Liver (tissue), 8 donors: ENCODE measurements at regions not wholly inside any gene's neighbourhood (a gene's known extent, or its start where the extent isn't known, plus 50 kb on each side); places are given as distances from the start of the nearest gene placed in this dataset.

Source experiments
- DNase-seq: peaks from one replicate; pipeline ENCODE4 v3.0.0-alpha.2; 2017; ENCODE audit warnings: low spot score
- H3K27ac ChIP-seq, 2 donors: one replicate each; pipeline ENCODE4 v1.7.0; 2013; ENCODE audit warnings: inconsistent platforms in 2 of 2, low read length in 2 of 2, control low read depth in 1 of 2, low read depth in 1 of 2, mild to moderate bottlenecking in 1 of 2
- H3K27me3 ChIP-seq, 4 donors: one replicate each; pipeline versions ENCODE4 v1.6.1 to v1.7.0; 2013; ENCODE audit warnings: low read length in 3 of 4, inconsistent platforms in 1 of 4, mild to moderate bottlenecking in 1 of 4, moderate library complexity in 1 of 4; ENCODE audit not compliant: control insufficient read depth in 4 of 4, insufficient read depth in 4 of 4
- H3K36me3 ChIP-seq, 4 donors: one replicate each; pipeline versions ENCODE4 v1.6.1 to v1.7.0; 2013; ENCODE audit warnings: low read length in 3 of 4, mild to moderate bottlenecking in 3 of 4, low read depth in 1 of 4, moderate library complexity in 1 of 4; ENCODE audit not compliant: control insufficient read depth in 4 of 4, insufficient read depth in 3 of 4
- H3K4me1 ChIP-seq, 4 donors: one replicate each; pipeline versions ENCODE4 v1.6.1 to v1.7.0; 2013; ENCODE audit warnings: low read length in 3 of 4, mild to moderate bottlenecking in 3 of 4, moderate library complexity in 1 of 4; ENCODE audit not compliant: control insufficient read depth in 4 of 4, insufficient read depth in 4 of 4
- H3K4me3 ChIP-seq, 3 donors: one replicate each; pipeline versions ENCODE4 v1.6.1 to v1.7.0; 2013; ENCODE audit warnings: low read length in 3 of 3, control low read depth in 1 of 3, low read depth in 1 of 3, mild to moderate bottlenecking in 1 of 3
- H3K9ac ChIP-seq, 2 donors: one replicate each; pipeline ENCODE4 v1.7.0; 2013; ENCODE audit warnings: low read length in 2 of 2, mild to moderate bottlenecking in 2 of 2, moderate library complexity in 2 of 2, control low read depth in 1 of 2, low read depth in 1 of 2
- H3K9me3 ChIP-seq, 4 donors: one replicate each; pipeline versions ENCODE4 v1.6.1 to v1.7.0; 2013; ENCODE audit warnings: low read length in 3 of 4; ENCODE audit not compliant: control insufficient read depth in 4 of 4
- ATF3 ChIP-seq: IDR thresholded peaks from 2 replicates; pipeline ENCODE4 v1.6.1; 2016; ENCODE audit warnings: antibody characterized with exemption
- CTCF ChIP-seq: fragments of 150-350 bp; IDR thresholded peaks from 2 replicates; pipeline ENCODE4 v1.5.1; 2017; ENCODE audit warnings: improper control_type of control experiment, low read depth, low read length; ENCODE audit not compliant: missing input control
- EGR1 ChIP-seq, 2 donors: IDR thresholded peaks; 2 replicates each; pipeline ENCODE4 v1.6.1; 2016 to 2018; ENCODE audit warnings: antibody characterized with exemption in 2 of 2, low read depth in 2 of 2
- FOXA1 ChIP-seq: IDR thresholded peaks from 2 replicates; pipeline ENCODE4 v1.6.1; 2016; ENCODE audit warnings: antibody characterized with exemption
- FOXA2 ChIP-seq: IDR thresholded peaks from 2 replicates; pipeline ENCODE4 v1.6.1; 2016; ENCODE audit warnings: antibody characterized with exemption
- GABPA ChIP-seq, 2 donors: IDR thresholded peaks in 1 of 2; conservative IDR thresholded peaks in 1 of 2; 2 replicates each; pipeline ENCODE4 v1.6.1; 2016; ENCODE audit warnings: antibody characterized with exemption in 2 of 2, mild to moderate bottlenecking in 1 of 2, moderate library complexity in 1 of 2
- HNF4A ChIP-seq, 2 donors: conservative IDR thresholded peaks; 2 replicates each; pipeline ENCODE4 v1.6.1; 2016; ENCODE audit warnings: antibody characterized with exemption in 2 of 2, mild to moderate bottlenecking in 2 of 2
- HNF4G ChIP-seq: IDR thresholded peaks from 2 replicates; pipeline ENCODE4 v1.6.1; 2016; ENCODE audit warnings: antibody characterized with exemption
- MAX ChIP-seq: IDR thresholded peaks from 2 replicates; pipeline ENCODE4 v1.6.1; 2016; ENCODE audit warnings: antibody characterized with exemption
- NR2F2 ChIP-seq: IDR thresholded peaks from 2 replicates; pipeline ENCODE4 v1.6.1; 2016; ENCODE audit warnings: antibody characterized with exemption
- RAD21 ChIP-seq, 2 donors: IDR thresholded peaks; 2 replicates each; pipeline ENCODE4 v1.6.1; 2016; ENCODE audit warnings: antibody characterized with exemption in 2 of 2, mild to moderate bottlenecking in 2 of 2
- RXRA ChIP-seq, 2 donors: IDR thresholded peaks; 2 replicates each; pipeline ENCODE4 v1.6.1; 2017 to 2018; ENCODE audit warnings: antibody characterized with exemption in 2 of 2, mild to moderate bottlenecking in 1 of 2
- SP1 ChIP-seq: IDR thresholded peaks from 2 replicates; pipeline ENCODE4 v1.6.1; 2018; ENCODE audit warnings: antibody characterized with exemption, mild to moderate bottlenecking
- TAF1 ChIP-seq: conservative IDR thresholded peaks from 2 replicates; pipeline ENCODE4 v1.6.1; 2016; ENCODE audit warnings: antibody characterized with exemption, mild to moderate bottlenecking
- YY1 ChIP-seq: IDR thresholded peaks from 2 replicates; pipeline ENCODE4 v1.6.1; 2016; ENCODE audit warnings: antibody characterized with exemption, mild to moderate bottlenecking
- WGBS: extraction: QIAGEN DNeasy Blood & Tissue Kit; methylation state at CpG from one replicate; pipeline ENCODE4 v1.1.7; 2013; 5-methylcytosine and 5-hydroxymethylcytosine counted together
- TF ChIP-seq, protein P1 (sequence below): IDR thresholded peaks from 2 replicates; pipeline ENCODE4 v1.6.1; 2016; ENCODE audit warnings: antibody characterized with exemption, mild to moderate bottlenecking
- donor health status: healthy.
- donor health status: healthy.
- donor health status: healthy.
- donor health status: healthy.
- donor health status: healthy.

- TF ChIP-seq GABPA (IDR thresholded peaks at IDR 0.05 in 1 of 2, conservative IDR thresholded peaks at IDR 0.05 in 1 of 2) (no peak), HNF4A (conservative IDR thresholded peaks at IDR 0.05) (no peak), FOXA1 (no peak), EGR1 (IDR thresholded peaks at IDR 0.05; ENCODE audit: low read depth in 2 of 2) (no peak), FOXA2 (no peak), NR2F2 (no peak), SP1 (no peak), MAX (no peak), HNF4G (no peak), TAF1 (no peak), ATF3 (no peak), CTCF (no peak), RAD21 (IDR thresholded peaks at IDR 0.05) (no peak), YY1 (no peak), RXRA (IDR thresholded peaks at IDR 0.05) (no peak)
- TF ChIP-seq, protein P1, sequence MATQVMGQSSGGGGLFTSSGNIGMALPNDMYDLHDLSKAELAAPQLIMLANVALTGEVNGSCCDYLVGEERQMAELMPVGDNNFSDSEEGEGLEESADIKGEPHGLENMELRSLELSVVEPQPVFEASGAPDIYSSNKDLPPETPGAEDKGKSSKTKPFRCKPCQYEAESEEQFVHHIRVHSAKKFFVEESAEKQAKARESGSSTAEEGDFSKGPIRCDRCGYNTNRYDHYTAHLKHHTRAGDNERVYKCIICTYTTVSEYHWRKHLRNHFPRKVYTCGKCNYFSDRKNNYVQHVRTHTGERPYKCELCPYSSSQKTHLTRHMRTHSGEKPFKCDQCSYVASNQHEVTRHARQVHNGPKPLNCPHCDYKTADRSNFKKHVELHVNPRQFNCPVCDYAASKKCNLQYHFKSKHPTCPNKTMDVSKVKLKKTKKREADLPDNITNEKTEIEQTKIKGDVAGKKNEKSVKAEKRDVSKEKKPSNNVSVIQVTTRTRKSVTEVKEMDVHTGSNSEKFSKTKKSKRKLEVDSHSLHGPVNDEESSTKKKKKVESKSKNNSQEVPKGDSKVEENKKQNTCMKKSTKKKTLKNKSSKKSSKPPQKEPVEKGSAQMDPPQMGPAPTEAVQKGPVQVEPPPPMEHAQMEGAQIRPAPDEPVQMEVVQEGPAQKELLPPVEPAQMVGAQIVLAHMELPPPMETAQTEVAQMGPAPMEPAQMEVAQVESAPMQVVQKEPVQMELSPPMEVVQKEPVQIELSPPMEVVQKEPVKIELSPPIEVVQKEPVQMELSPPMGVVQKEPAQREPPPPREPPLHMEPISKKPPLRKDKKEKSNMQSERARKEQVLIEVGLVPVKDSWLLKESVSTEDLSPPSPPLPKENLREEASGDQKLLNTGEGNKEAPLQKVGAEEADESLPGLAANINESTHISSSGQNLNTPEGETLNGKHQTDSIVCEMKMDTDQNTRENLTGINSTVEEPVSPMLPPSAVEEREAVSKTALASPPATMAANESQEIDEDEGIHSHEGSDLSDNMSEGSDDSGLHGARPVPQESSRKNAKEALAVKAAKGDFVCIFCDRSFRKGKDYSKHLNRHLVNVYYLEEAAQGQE = no peak
Measured at GRCh38 chr21:17976691-17977090, 157.5 kb upstream of the C21orf91 start.

DNA sequence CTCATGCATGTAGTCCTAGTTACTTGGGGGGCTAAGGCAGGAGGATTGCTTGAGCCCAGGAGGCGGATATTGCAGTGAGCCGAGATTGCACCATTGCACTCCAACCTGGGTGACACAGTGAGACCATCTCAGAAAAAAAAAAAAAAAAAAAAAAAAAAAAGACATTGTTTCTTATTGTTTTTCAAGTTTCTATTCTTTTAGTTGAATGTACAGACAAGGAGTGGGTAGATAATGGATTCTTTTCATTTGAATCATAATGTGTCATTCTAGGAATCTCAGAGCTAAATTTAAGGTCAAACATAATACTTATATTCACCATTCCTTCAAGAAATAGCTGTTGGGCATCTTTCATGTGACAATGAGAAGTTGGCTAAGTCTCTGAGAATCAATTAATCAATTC is 157.0 kb upstream of the C21orf91 start:
- Histone ChIP-seq H3K9ac (no peak overlapping the region), H3K4me1 (no peaks in the 10 kb centered on the region), H3K27ac (no peak overlapping the region), H3K27me3 (no peaks in the 10 kb centered on the region), H3K4me3 (no peak overlapping the region), H3K36me3 (no peaks in the 10 kb centered on the region), H3K9me3 (no peaks in the 10 kb centered on the region)
- 80% methylated on average over 2 of the region's 2 CpGs for WGBS
- TF ChIP-seq, protein P1 = no peak
- TF ChIP-seq TAF1 (no peak), NR2F2 (no peak), RXRA (IDR thresholded peaks at IDR 0.05) (no peak), EGR1 (IDR thresholded peaks at IDR 0.05; ENCODE audit: low read depth in 2 of 2) (no peak), RAD21 (IDR thresholded peaks at IDR 0.05) (no peak), GABPA (IDR thresholded peaks at IDR 0.05 in 1 of 2, conservative IDR thresholded peaks at IDR 0.05 in 1 of 2) (no peak), HNF4G (no peak), FOXA2 (no peak)
- DNase-seq = no peak

More at GRCh38 chr21:17976691-17977090, 157.5 kb upstream of the C21orf91 start:
- Histone ChIP-seq H3K27me3 (no peaks in the 10 kb centered on the region), H3K4me3 (no peak overlapping the region), H3K27ac (no peak overlapping the region), H3K9ac (no peak overlapping the region), H3K36me3 (no peaks in the 10 kb centered on the region), H3K4me1 (no peaks in the 10 kb centered on the region), H3K9me3 (no peaks in the 10 kb centered on the region)
- no peak for DNase-seq
